Activated gamma-delta T cell treated with Interleukin-2 at 50 U/mL for 16 hours (primary cell): ENCODE measurements at regions not wholly inside any gene's neighbourhood (a gene's known extent, or its start where the extent isn't known, plus 50 kb on each side); places are given as distances from the start of the nearest gene placed in this dataset.

Experiments used
- DNase-seq: peaks from one replicate; pipeline ENCODE4 v3.0.0-alpha.2; 2020

GRCh38 chr16:85415196-85416090 lies 197.7 kb upstream of the GSE1 start:
- no peak for DNase-seq

- peak; percentile 74 for DNase-seq
Observed at GRCh38 chr16:85416228-85417109, 196.7 kb upstream of the GSE1 start.

DNA sequence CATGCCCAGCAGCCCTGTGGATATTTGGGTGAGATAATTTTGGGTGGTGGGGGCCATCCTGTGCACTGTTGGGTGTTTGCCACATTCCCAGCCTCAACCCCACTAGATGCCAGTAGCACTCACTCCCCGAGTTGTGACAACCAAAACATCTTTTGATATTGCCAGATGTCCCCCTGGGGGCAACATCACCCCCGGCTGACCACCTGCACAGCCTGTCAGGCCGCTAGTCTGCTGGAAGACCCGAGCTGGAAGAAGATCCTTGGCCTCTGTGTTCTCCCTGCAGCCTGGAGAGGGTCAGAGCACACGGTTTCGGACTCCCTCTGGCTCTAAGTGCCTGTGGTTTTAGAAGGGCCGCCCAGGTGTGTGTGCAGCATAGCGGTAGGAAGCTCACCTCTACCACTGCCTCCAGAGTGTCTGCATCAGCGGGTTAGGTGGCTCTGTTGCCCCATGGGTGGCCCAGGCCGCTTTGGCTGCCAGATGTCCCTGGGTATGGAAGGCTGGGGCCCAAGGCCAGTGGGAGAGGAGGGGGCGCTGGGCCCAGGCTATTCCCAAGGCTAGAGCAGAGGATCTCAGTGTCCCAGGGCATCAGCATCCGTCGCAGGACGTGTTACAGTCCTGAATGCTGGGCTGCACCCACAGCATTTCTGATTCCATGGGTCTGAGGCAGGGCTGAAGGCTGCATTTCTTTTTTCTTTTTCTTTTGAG lies 195.8 kb upstream of the GSE1 start:
- no peak for DNase-seq

- no peak for DNase-seq
Observed at GRCh38 chr16:85418978-85419491, 194.1 kb upstream of the GSE1 start.

- DNase-seq: no peak
Observed at GRCh38 chr16:85419503-85420408, 193.4 kb upstream of the GSE1 start.

- DNase-seq: peak; percentile 75
Observed at GRCh38 chr16:85420501-85421337, 192.4 kb upstream of the GSE1 start.

DNA sequence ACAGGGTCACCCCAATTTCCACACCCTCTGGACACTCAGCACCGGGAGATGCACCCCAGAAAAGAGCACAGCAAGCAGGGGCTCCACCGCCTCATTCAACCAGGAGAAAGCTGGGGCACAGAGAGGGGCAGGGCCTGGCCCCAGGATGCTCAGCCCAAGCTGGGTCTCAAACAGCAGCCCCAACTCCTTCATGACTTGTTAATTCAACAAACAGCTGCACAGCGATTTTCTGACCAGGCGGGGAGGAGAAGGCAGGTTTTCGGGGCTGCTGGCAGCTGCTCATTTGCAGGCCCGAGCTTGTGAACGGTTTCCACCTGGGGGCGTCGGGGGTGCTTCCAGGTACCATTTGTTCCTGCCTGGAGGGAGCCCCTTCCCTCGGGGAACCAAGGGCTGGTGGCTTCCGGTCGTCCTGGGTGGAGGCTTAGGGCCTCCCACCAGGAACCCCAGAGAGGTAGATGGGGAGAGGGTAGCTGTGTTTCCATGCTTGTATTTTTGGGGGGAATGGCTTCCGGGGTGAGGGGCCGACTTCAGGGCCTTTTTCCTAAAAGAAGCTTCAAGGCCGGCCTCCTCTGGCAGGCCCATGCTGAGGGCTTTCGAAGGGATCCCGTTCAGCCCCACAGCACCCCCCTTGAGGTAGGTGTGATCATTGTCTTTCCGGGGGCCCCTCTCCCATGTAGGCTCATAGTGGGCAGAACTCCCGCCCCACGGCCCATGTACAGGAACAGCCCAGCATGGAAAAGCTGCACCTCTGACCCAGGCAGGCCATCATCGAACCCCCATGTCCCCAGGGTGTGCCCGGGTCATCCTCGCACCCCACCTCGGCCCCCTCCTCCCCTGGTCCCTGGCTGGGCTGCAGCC lies 191.6 kb upstream of the GSE1 start:
- no peak for DNase-seq

- DNase-seq: no peak
Observed at GRCh38 chr16:85422196-85422631, 190.9 kb upstream of the GSE1 start.

DNA sequence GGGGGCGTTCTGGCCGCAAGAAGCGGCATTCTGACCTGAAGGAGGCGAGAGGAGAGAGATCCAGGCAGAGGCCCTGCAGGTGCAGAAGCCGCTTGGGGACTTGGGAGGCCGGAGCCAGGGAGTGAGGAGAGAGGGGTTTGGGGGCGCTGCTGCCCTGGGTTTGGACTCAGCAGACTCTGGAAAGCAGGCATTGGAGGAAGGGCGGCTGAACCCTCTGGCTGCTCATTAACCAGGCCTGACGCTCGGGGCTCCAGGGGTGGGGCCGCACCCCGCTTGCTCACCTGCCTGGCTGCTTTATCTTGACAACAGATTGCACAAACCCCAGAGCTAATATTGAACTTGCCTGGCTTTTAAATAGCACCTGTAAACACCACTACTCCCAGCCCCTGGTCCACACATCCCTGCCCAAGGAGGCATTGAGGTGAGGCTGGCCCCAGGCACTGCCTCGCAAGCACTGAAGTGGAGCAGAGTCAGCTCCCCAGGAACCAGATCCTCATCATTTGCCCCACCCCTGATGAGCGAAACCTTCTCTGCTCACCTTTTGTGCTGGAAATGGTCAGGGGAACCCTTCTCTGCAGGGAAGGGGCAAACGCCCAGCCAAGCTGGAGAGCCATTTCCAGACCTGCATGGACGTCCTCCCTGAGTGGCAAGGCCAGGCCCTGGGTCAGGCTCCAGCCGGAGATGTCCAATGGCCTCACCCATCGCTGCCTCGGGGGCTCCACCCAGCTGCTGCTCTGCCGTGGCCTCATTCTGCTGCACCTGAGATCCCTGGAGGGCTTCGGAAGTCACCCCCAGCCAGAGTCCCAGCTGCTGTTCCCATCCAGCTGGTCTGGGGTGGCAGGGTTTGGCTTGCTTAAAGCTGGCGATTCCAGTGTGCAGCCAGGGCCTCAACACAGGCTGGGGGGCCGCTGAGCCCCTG lies 190.2 kb upstream of the GSE1 start:
- no peak for DNase-seq

- DNase-seq: no peak
Observed at GRCh38 chr16:85423631-85424030, 189.5 kb upstream of the GSE1 start.

DNA sequence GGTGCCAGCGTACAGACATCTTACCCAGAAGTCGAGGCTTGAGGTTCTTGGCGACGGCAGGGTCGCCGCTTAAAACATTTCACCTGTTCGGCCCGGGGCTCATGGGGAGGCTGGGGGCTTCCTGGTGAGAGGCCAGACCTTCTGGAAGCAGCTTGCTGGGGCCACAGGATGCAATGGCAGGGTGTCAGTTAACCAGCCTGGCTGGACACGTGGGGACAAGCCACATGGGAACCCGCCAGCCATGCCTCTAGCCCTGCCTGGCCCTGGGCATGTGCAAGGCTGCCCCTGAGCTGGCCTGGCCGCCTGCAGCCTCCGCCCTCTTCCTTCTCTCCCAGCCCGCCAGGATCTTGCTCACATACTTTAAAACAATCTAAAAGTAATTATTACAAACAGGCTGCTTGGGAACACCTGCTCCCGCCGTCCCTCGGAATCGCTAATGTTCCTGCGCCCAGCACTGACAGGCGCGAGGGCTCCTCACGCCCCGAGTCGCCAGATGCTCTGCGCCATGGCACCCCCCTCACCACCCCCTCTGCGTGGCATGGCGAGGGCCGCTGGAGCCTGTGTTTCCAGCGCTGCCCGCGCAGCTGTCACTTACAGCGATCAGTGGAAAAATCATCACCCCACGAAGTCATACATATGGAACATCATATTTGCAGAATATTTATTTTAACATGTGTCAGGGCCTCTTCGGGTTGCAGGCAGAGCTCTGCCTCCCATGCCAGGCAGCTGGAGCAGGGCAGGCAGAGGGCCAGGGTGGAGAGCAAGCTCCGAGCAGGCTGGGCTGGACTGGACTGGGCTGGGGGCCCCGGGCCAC lies 188.7 kb upstream of the GSE1 start:
- DNase-seq: no peak

DNA sequence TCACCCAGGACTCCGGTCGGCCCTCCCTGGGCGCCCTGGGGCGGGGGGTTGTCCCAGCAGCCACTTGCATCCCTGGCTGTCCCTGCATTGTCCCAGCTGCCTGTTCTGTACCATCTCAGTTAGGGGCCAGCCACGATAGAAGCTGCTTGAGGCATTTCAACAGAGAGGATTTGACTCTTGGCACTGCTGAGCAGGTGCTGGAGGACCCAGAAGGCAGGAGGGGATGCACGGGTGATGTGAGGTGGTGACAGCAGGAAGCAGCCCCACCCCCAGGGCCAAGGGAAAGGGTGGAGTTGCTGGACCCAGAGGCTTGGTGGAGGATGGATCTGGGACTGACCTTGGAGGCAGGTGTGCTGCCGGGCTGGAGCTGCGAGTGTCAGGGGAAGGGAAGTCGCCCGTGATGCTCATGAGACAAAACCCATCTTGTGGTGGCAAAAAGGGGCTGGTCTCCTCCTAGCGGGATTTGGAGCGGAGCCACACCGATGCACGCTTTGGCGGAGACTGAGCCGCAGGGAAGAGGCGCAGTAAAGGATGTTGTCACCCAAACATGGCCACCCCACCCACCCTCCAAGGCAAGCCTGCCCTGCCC lies 188.0 kb upstream of the GSE1 start:
- DNase-seq: no peak

DNA sequence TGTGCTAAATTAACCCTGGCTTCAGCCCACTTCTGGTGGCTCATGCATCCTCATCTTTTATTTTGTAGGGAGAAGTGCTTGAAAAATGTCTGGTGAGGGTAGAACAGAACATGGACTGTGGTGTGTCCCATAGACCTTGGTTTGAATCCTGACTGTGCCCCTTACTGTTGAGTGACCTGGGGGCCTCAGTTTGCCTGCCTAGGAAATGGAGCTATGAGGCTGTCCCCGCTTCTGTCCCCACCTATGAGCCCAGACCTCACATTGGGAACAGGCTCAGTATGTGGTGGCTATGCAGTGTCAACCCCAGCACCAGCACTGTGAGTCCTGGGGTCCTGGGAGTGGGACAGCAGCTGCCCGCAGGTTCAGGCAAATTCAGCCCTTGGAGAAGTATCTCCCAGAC lies 186.3 kb upstream of the GSE1 start:
- peak; percentile 1 for DNase-seq

- peak; percentile 49 for DNase-seq
Observed at GRCh38 chr16:85428168-85428898, 184.8 kb upstream of the GSE1 start.

DNA sequence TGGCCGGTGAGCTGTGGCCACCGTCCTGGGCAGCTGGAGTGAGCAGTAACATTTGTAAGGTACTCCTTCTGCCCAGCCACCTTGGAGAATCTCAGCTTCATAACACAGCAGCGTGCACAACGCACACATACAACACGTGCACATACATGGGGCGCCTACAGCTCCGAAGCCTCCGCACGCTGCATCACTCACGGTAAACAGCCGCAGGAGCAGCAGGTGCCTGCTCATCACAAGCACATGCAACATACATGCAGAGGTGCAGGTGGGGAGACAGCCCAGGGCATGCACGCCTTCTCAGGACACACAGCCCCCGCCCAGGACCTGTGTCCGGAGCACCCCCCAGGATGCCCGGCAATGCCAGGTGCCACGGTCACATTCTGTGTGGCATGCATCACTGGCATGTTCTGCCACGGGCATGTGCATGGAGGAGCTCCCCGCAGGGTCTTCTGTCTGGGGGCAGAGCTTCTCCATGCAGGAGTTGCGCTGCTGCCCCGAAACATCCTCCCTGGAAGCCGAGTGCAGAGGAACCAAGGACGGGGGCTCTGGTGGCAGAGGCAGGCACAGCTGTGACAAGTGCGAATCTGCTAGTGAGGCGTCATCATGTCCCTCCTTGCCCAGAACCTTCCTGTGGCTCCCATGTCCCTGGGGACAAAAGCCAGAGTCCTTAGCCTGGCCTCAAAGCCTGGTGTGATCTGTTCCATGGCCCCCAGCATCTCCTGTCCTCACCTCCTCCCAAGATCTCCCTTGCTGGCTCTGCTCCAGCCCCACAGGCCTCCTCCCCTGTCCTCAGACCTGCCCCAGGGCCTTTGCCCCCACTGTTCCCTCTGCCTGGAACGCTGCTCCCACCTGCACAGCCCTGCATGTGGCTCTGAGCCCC lies 184.0 kb upstream of the GSE1 start:
- DNase-seq: peak; percentile 2
